GM23338 (cell line): ENCODE measurements at regions not wholly inside any gene's neighbourhood (a gene's known extent, or its start where the extent isn't known, plus 50 kb on each side); places are given as distances from the start of the nearest gene placed in this dataset.
A peak's percentile ranks its signal among the peaks of the same experiment; 100 is the strongest.

ENCODE experiments used
- ATAC-seq: fragments of 200-7000 bp; cut with Tn5 transposase; 3 replicates; pipeline ENCODE4 v1.9.1; 2020
- DNase-seq: peaks from one replicate; pipeline ENCODE4 v3.0.0-alpha.2; 2015; ENCODE audit warnings: low spot score
- H2AFZ ChIP-seq: fragments of 200-600 bp; sonication (generic); 2 replicates; pipeline ENCODE4 v1.8.0; 2016; ENCODE audit warnings: antibody characterized with exemption, mild to moderate bottlenecking, moderate library complexity
- H3F3A ChIP-seq: fragments of 200-600 bp; sonication (generic); replicated peaks from 2 replicates; pipeline ENCODE4 v1.8.0; 2017; ENCODE audit warnings: antibody characterized with exemption, mixed run types, low read depth
- H3K27ac ChIP-seq: fragments of 200-600 bp; sonication (generic); 2 replicates; pipeline ENCODE4 v1.6.1; 2016; ENCODE audit warnings: low read depth
- H3K27me3 ChIP-seq: fragments of 200-600 bp; sonication (generic); 2 replicates; pipeline ENCODE4 v1.8.0; 2016; ENCODE audit warnings: mild to moderate bottlenecking, mixed run types, moderate library complexity; ENCODE audit not compliant: insufficient read depth
- H3K36me3 ChIP-seq: fragments of 200-600 bp; sonication (generic); 2 replicates; pipeline ENCODE4 v1.8.0; 2016; ENCODE audit warnings: mild to moderate bottlenecking; ENCODE audit not compliant: insufficient read depth
- H3K4me1 ChIP-seq: fragments of 200-600 bp; sonication (generic); 2 replicates; pipeline ENCODE4 v1.8.0; 2016; ENCODE audit warnings: mild to moderate bottlenecking, moderate library complexity; ENCODE audit not compliant: insufficient read depth
- H3K4me2 ChIP-seq: fragments of 200-600 bp; sonication (generic); 2 replicates; pipeline ENCODE4 v1.7.1; 2017; ENCODE audit warnings: mixed run types
- H3K4me3 ChIP-seq: fragments of 200-600 bp; sonication (generic); 2 replicates; pipeline ENCODE4 v1.6.1; 2016; ENCODE audit warnings: mixed run types
- H3K79me2 ChIP-seq: fragments of 200-600 bp; sonication (generic); replicated peaks from 2 replicates; pipeline ENCODE4 v1.8.0; 2017; ENCODE audit warnings: mild to moderate bottlenecking; ENCODE audit not compliant: insufficient read depth
- H3K9me2 ChIP-seq: fragments of 200-600 bp; sonication (generic); 2 replicates; pipeline ENCODE4 v1.8.0; 2017; ENCODE audit not compliant: insufficient read depth
- H4K20me1 ChIP-seq: fragments of 200-600 bp; sonication (generic); replicated peaks from 2 replicates; pipeline ENCODE4 v1.8.0; 2017; ENCODE audit warnings: mild to moderate bottlenecking; ENCODE audit not compliant: insufficient read depth
- H3K27ac Mint-ChIP-seq: 2 replicates; pipeline ENCODE4 v1.8.0; 2020; ENCODE audit warnings: inconsistent platforms, mild to moderate bottlenecking, moderate library complexity, mixed read lengths
- H3K27me3 Mint-ChIP-seq: 3 replicates; pipeline ENCODE4 v1.8.0; 2022; ENCODE audit warnings: low read depth, mild to moderate bottlenecking, moderate library complexity, mixed read lengths, inconsistent platforms; ENCODE audit not compliant: insufficient read depth, poor library complexity
- H3K36me3 Mint-ChIP-seq: 3 replicates; pipeline ENCODE4 v1.8.0; 2021; ENCODE audit warnings: low read depth, mild to moderate bottlenecking, inconsistent platforms, moderate library complexity, mixed read lengths
- H3K4me1 Mint-ChIP-seq: 3 replicates; pipeline ENCODE4 v1.8.0; 2020; ENCODE audit warnings: mild to moderate bottlenecking, inconsistent platforms, mixed read lengths
- H3K4me3 Mint-ChIP-seq: 3 replicates; pipeline ENCODE4 v1.8.0; 2021; ENCODE audit warnings: moderate library complexity, mild to moderate bottlenecking, inconsistent platforms, mixed read lengths
- H3K9me3 Mint-ChIP-seq: 3 replicates; pipeline ENCODE4 v1.8.0; 2020; ENCODE audit warnings: moderate library complexity, mild to moderate bottlenecking, inconsistent platforms, mixed read lengths
- CREB1 ChIP-seq: fragments of 250-450 bp; sonication (Bioruptor Pico); IDR thresholded peaks from 2 replicates; pipeline ENCODE4 v1.5.0; 2020; ENCODE audit warnings: low read depth, mild to moderate bottlenecking, moderate library complexity
- CTCF ChIP-seq, 2 experiments: fragments of 200-600 bp in 1 of 2; sonication (generic) in 1 of 2; conservative IDR thresholded peaks; 2 replicates each; pipeline versions ENCODE4 v1.5.1 to v1.6.1; 2016 to 2017; ENCODE audit warnings: antibody characterized with exemption in 2 of 2, low read depth in 2 of 2, mild to moderate bottlenecking in 2 of 2, moderate library complexity in 1 of 2
- ETS1 ChIP-seq: IDR thresholded peaks from 2 replicates; pipeline ENCODE4 v1.6.1; 2016; ENCODE audit warnings: antibody characterized with exemption
- EZH2 ChIP-seq: fragments of 200-600 bp; sonication (generic); IDR thresholded peaks from one replicate; pipeline ENCODE4 v1.8.0; 2017; ENCODE audit warnings: antibody characterized with exemption, mild to moderate bottlenecking, low read depth; ENCODE audit not compliant: unreplicated experiment
- EZH2phosphoT487 ChIP-seq: fragments of 200-600 bp; sonication (generic); IDR thresholded peaks from one replicate; pipeline ENCODE4 v1.8.1; 2018; ENCODE audit warnings: antibody characterized with exemption; ENCODE audit not compliant: unreplicated experiment
- NANOG ChIP-seq: IDR thresholded peaks from 2 replicates; pipeline ENCODE4 v1.6.1; 2016; ENCODE audit warnings: antibody characterized with exemption, borderline replicate concordance
- POLR2AphosphoS5 ChIP-seq: IDR thresholded peaks from 2 replicates; pipeline ENCODE4 v1.6.1; 2016; ENCODE audit warnings: antibody characterized with exemption, low read depth
- STAT1 ChIP-seq: IDR thresholded peaks from one replicate; pipeline ENCODE4 v1.6.1; 2016; ENCODE audit warnings: antibody characterized with exemption; ENCODE audit not compliant: unreplicated experiment
- ZNF114 ChIP-seq: fragments of 250-450 bp; sonication (Bioruptor Pico); IDR thresholded peaks from 2 replicates; pipeline ENCODE4 v1.5.0; 2020; ENCODE audit warnings: mild to moderate bottlenecking, moderate library complexity
- ZNF462 ChIP-seq: fragments of 250-450 bp; sonication (Bioruptor Pico); IDR thresholded peaks from 2 replicates; pipeline ENCODE4 v1.5.0; 2020; ENCODE audit warnings: mild to moderate bottlenecking, moderate library complexity

- Mint-ChIP-seq H3K27me3 (no peaks in the 10 kb centered on the region), H3K27ac (no peak overlapping the region), H3K4me1 (peaks cover 7% of the 10 kb centered on the region; the same call in 2 of the 3 replicates), H3K4me3 (no peak overlapping the region), H3K9me3 (no peaks in the 10 kb centered on the region), H3K36me3 (no peaks in the 10 kb centered on the region)
- no peak for ATAC-seq
- Histone ChIP-seq H3K79me2 (no peaks in the 10 kb centered on the region), H3K4me2 (no peak overlapping the region), H3K4me3 (no peak overlapping the region), H3K27ac (no peak overlapping the region), H3K9me2 (no peaks in the 10 kb centered on the region; the same call in 1 of the 2 replicates), H2AFZ (peak overlapping the region; percentile 73), H3K4me1 (no peaks in the 10 kb centered on the region), H3K36me3 (no peaks in the 10 kb centered on the region), H4K20me1 (no peaks in the 10 kb centered on the region), H3F3A (no peaks in the 10 kb centered on the region), H3K27me3 (no peaks in the 10 kb centered on the region)
- no peak for DNase-seq
- no peak for TF ChIP-seq CTCF (conservative IDR thresholded peaks at IDR 0.05; ENCODE audit: low read depth in 2 of 2)
- TF ChIP-seq EZH2phosphoT487 = no peak
- TF ChIP-seq EZH2 = no peak
- TF ChIP-seq NANOG = no peak
- TF ChIP-seq ZNF462 = no peak
- no peak for TF ChIP-seq ETS1
- TF ChIP-seq ZNF114 (CRISPR knock-in tag) = no peak
- TF ChIP-seq POLR2AphosphoS5 = no peak
- TF ChIP-seq STAT1 = no peak
- TF ChIP-seq CREB1 = no peak
These were observed 278.2 kb downstream of the PLK2 start for GRCh38 chr5:58181578-58182286.
